Activated CD8-positive, alpha-beta memory T cell treated with anti-CD3 and anti-CD28 coated beads, Interleukin-2, amount 50 U/mL, for 24 hours (primary cell): ENCODE measurements at regions not wholly inside any gene's neighbourhood (a gene's known extent, or its start where the extent isn't known, plus 50 kb on each side); places are given as distances from the start of the nearest gene placed in this dataset.
A peak's percentile ranks its signal among the peaks of the same experiment; 100 is the strongest.
"Not testable (repeated sequence)": the region's sequence is repeated elsewhere in the genome, so short reads cannot be mapped to it uniquely, and the experiment has no call there.

Source experiments
- DNase-seq: peaks from one replicate; pipeline ENCODE4 v3.0.0-alpha.2; 2020; ENCODE audit errors: extremely low read depth

DNA sequence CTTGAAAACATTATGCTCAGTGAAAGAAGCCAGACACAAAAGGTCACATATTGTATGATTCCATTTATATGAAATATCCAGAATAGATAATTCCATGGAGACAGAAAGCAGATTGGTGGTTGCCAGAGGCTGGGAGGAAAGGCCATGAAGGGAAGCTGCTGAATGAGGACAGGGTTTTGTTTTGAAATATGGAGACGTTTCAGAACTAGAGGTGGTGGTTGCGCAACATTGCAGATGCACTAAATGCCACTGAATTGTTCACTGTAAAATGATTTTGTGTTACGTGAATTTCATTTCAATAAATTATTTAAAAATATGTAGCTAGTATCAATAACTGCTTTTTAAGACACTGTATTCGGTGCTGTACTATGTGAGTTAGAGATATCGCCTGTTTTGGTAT is 101.7 kb upstream of the ZNF236 start:
- no peak for DNase-seq

DNA sequence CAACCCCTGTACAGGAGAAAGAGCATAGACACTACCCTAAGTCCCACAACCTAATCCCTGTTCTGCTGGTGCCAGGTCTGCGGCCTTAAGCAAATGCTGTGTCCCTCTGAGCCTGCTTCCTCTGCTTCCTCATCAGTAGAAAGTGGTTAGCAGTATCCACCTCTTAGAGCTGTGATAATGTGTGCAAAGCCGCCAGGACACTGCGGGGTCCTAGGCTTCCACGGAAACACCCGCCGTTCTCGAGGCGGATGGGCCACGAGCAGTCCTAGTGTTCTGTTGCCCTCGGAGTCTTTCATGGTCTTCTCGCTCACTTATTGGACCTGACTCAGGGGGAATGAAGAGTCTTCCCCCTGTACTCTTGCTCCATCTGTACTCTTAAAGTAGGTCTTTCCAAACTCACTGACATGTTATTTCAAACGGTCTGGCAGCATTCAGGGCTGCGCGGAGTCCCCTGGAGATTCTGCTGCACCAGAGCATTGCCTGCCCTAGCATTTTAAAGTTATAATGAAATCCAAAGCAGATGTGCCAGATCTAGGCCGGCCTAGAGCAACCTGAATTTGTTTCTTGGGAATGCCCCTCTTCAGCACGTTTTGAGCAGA is 107.2 kb upstream of the ZNF236 start:
- DNase-seq: no peak

GRCh38 chr18:76713432-76713831 is 108.9 kb upstream of the ZNF236 start:
- no peak for DNase-seq

- no peak for DNase-seq
Observed at GRCh38 chr18:76712511-76713140, 109.7 kb upstream of the ZNF236 start.

- no peak for DNase-seq
Observed at GRCh38 chr18:76710646-76711520, 111.5 kb upstream of the ZNF236 start.

DNA sequence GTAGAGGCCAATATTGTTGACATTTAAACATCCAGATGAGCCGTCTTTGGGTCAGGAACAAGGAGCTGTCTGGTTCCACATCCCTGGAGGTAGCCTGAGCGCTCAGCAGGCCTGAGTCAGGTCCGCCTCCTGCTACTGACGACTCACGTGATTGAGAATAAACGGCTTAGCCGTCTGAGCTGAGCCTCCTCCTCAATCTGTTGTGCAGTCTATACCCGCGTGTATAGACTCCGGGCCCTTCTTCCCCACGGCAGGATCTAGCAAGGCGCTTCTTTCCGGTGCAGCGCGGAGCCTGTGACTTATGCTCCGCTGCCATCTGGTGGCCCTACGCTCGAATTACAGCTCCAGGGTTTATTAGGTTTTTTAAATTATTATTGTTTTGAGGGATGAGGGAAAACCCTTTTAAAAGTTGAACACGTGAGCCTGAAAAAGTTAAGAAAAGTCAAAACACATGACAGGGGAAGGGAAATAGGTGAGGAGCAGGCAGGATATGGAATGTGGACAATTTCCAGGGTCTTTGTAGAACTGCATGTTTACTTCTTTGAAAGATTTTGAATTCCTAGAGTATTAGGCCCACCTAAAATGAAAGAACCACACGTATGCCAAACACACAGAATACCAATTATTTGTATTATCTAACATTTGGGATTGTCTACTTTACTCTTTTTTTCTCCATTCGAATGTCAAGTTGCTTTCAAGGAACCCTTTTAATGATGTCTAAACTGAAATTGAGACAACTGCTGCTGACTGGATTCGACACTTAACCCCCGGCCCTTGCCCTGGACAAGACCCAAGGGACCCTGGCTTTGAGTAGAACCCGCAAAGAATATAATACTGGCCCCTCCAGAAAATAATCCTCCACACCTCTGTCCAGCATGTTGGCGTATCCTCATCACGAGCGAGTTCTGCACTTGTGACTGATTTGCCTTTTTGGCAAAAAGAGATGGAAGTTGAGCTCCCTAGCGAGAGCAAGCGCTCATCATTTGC is 112.4 kb upstream of the ZNF236 start:
- DNase-seq: peak; percentile 24

GRCh38 chr18:76708722-76709353 is 113.5 kb upstream of the ZNF236 start:
- DNase-seq: no peak

DNA sequence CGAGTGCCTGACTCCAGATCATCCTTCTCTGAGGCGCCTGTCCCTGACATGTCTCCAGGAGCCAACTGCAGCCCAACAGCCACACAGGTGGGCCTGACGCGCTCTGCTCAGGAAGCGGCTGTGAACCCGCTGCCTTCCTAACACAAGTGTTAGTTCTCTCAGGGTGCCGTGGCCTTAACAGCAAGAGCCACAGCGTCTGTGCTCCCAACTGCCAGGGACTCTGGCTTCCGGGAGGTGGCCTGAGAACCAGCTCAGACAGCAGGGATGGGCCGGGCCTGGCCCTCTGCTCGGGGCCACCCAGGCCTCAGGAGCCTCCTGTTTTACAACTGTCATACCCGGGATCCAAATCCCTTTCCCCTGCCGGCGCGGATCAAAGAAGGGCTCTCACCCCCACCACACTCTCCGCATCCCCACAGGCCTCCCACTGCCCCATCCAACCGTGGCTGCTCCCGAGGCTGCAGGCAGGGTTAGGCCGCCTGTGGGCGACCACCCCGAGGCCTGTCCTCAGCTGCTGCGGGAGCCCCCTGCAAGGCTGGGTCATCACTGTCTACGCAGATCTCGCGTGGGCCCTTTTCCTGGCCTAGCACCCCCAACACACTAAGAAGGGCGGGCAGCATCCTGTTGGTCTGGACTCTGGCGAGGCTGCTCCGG is 114.2 kb upstream of the ZNF236 start:
- no peak for DNase-seq

- no peak for DNase-seq
Observed at GRCh38 chr18:76707534-76707933, 114.8 kb upstream of the ZNF236 start.

GRCh38 chr18:76704589-76704988 is 117.8 kb upstream of the ZNF236 start:
- DNase-seq: not testable (repeated sequence)

DNA sequence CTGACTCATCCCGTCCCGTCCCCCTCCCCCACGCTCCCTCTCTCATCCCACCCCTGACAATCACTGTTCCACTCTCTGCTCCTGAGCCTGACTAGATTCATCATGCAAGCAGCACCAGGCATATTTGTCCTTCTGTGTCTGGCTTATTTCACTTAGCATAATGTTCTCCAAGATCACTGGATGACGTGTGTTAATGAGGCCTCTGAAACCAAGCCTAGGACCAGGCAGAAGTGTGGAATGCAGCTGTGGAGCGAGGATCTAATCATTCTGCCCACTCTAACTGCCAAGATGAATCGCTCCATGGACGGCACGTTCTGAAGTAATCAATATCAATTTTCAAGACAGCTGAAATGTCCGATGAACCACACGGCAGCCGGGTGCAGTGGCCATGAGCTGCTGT is 122.4 kb upstream of the ZNF236 start:
- no peak for DNase-seq

- no peak for DNase-seq
Observed at GRCh38 chr18:76697441-76697901, 124.9 kb upstream of the ZNF236 start.

GRCh38 chr18:76691800-76692199 is 130.6 kb upstream of the ZNF236 start:
- no peak for DNase-seq

GRCh38 chr18:76689646-76690264 is 132.6 kb upstream of the ZNF236 start:
- no peak for DNase-seq

DNA sequence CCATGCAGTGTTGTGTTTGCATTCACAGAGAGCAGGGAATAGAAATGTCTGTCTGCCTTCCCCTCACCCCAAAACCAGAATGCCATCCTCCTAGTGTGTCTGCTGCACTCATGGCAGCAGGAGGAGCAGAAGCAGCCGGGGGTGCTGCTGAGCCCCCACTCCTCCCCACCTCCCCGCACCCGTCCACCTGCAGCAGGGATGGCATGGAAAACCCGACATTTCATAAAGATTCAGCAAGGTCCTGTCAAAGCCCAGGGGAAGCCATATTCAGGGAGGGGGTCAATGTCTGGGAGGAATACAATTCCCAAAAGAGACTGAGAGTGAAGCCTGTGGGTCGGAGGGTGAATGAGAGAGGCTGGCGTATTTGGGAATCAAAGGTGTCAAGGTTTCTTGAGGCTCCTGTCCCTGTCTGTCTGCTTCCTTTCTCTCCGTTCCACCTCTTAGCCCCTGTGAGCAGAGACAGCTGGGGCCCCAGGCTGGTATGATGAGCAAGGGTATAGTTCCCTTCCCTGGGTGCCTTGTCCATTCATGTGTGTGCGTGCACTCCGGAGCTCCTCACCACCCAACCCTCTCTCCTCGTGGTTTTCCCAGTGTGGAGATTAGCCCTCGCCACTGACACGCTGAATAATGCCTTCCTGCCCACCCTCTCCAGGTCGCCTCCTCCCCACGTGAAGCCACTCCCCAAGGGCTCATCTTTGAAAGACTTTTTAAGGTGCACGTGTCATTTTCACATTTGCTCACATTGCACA is 133.5 kb upstream of the ZNF236 start:
- no peak for DNase-seq

DNA sequence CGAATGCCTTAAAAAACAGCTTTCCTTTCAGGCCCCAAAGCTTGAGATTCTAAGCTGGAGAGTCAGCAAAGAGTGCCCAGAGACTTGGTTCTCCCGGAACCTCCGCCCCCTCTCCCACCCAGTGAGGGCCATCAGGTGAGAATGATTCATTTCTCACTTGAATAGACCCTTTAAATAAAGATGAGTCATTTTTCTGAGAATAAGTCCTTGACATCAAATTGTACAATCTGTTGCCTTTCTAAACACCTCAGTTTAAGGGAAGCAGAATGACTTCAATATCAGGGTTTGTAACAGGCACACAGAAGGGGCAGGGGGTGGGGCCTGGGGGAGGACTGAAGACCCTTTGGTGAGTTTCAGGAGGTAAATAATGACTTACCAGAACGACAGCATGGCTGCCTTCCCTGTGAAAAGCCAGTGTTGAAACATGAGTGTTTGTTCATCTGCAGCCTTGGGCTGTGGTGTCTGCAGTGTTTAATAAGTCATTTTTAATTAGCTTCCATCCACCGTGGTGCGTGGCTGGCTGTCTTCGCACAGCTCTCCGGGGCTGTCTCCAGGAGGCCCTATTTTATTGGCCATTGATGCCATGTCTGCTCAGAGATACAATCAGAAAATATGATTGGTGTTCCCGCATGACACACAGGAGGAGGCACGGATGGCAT is 134.9 kb upstream of the ZNF236 start:
- no peak for DNase-seq

GRCh38 chr18:76686737-76687231 is 135.6 kb upstream of the ZNF236 start:
- no peak for DNase-seq

DNA sequence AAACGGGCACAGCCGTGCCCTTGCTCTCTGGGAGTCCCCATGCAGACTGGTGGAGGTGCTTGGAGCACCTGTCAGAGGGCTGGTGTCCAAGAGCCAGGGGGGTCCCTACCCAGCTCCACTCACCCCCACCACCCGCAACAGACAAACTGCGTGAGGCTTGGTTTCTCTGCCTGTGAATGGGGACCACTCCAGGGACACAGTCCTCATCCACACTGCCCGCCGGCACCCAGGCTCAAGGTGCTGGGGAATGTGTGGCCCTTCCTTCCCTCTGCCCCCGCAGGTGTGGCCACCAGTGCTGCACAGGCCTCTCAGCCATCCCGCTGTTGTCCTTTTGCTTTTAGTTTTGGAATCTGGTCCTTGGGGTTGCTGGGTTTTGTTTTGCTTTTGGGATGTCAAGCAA is 136.5 kb upstream of the ZNF236 start:
- DNase-seq: no peak

- no peak for DNase-seq
Observed at GRCh38 chr18:76685402-76685801, 137.0 kb upstream of the ZNF236 start.
